GM12878 (cell line): ENCODE measurements at regions not wholly inside any gene's neighbourhood (a gene's known extent, or its start where the extent isn't known, plus 50 kb on each side); places are given as distances from the start of the nearest gene placed in this dataset.
"Not testable (repeated sequence)": the region's sequence is repeated elsewhere in the genome, so short reads cannot be mapped to it uniquely, and the experiment has no call there.

Source experiments
- ATAC-seq: fragments of 200-7000 bp; cut with Tn5 transposase; 3 replicates; pipeline ENCODE4 v1.9.1; 2020; ENCODE audit warnings: mild to moderate bottlenecking, moderate library complexity
- BruUV-seq: library from RNA; stranded (reverse); fragments of 400-500 nt; replicated peaks from 2 replicates; lab custom pipeline; 2021; lab: Mats Ljungman, UMichigan
- CTCF ChIA-PET: fragments of 300-600 bp; sonication (Branson Sonifier 250); formaldehyde crosslinking; extraction: SDS; loops from one replicate; lab custom pipeline; 2021; ENCODE audit warnings: inconsistent platforms; lab: Yijun Ruan, JAX
- POLR2A ChIA-PET: fragments of 350-600 bp; formaldehyde crosslinking; extraction: SDS; loops from one replicate; lab custom pipeline; 2021; ENCODE audit warnings: inconsistent platforms; lab: Charles Lee
- RAD21 ChIA-PET: fragments of 300-600 bp; sonication (Branson Sonifier 250); formaldehyde crosslinking; loops from one replicate; lab custom pipeline; 2023; ENCODE audit warnings: antibody characterized with exemption; ENCODE audit not compliant: unreplicated experiment; lab: Charles Lee
- SMC1A ChIA-PET: fragments of 300-600 bp; sonication (Branson Sonifier 250); formaldehyde crosslinking; loops from one replicate; lab custom pipeline; 2023; ENCODE audit not compliant: unreplicated experiment, uncharacterized antibody; lab: Charles Lee
- DNase-seq: peaks from one replicate; pipeline ENCODE4 v3.0.0-alpha.2; 2011; ENCODE audit warnings: low read depth, low spot score
- FAIRE-seq: peaks from 3 replicates; lab custom pipeline; 2011; peaks lifted over from hg19 to GRCh38; lab: Jason Lieb, UNC
- H2AFZ ChIP-seq: 2 replicates; pipeline ENCODE4 v1.6.0; 2011; ENCODE audit warnings: low read depth, low read length, control low read depth; ENCODE audit not compliant: control insufficient read depth
- H3K27ac ChIP-seq: 2 replicates; pipeline ENCODE4 v1.5.1; 2011; ENCODE audit warnings: control low read depth; ENCODE audit not compliant: control insufficient read depth, insufficient read depth
- H3K27me3 ChIP-seq, 2 experiments: replicated peaks in 1 of 2; 2 replicates each; pipeline versions ENCODE4 v1.6.0 to v1.6.1; 2011; ENCODE audit warnings: low read length in 1 of 2; ENCODE audit not compliant: control insufficient read depth in 2 of 2, insufficient read depth in 2 of 2
- H3K36me3 ChIP-seq, 2 experiments: 2 replicates each; pipeline ENCODE4 v1.5.1; 2011; ENCODE audit warnings: low read length in 1 of 2; ENCODE audit not compliant: control insufficient read depth in 2 of 2, insufficient read depth in 2 of 2
- H3K4me1 ChIP-seq: 2 replicates; pipeline ENCODE4 v1.6.1; 2011; ENCODE audit warnings: mild to moderate bottlenecking, low read length, moderate library complexity, mixed read lengths; ENCODE audit not compliant: control insufficient read depth, insufficient read depth
- H3K4me2 ChIP-seq: 2 replicates; pipeline ENCODE4 v1.6.0; 2011; ENCODE audit warnings: control low read depth; ENCODE audit not compliant: control insufficient read depth, insufficient read depth
- H3K4me3 ChIP-seq: fragments of 200-600 bp; sonication (generic); 2 replicates; pipeline ENCODE4 v1.5.1; 2016
- H3K79me2 ChIP-seq: 2 replicates; pipeline ENCODE4 v1.6.0; 2011; ENCODE audit warnings: low read length; ENCODE audit not compliant: control insufficient read depth, insufficient read depth
- H3K9ac ChIP-seq: 2 replicates; pipeline ENCODE4 v1.8.0; 2011; ENCODE audit warnings: low read length, control low read depth, mixed read lengths; ENCODE audit not compliant: control insufficient read depth, insufficient read depth
- H3K9me3 ChIP-seq: replicated peaks from 3 replicates; pipeline ENCODE4 v1.5.1; 2011; ENCODE audit warnings: mild to moderate bottlenecking, low read length; ENCODE audit not compliant: control insufficient read depth, insufficient read depth
- H4K20me1 ChIP-seq: 2 replicates; pipeline ENCODE4 v1.6.0; 2011; ENCODE audit not compliant: control insufficient read depth, insufficient read depth
- CREM ChIP-seq: IDR thresholded peaks from 2 replicates; pipeline ENCODE4 v1.6.1; 2014; ENCODE audit warnings: antibody characterized with exemption, low read depth
- CTCF ChIP-seq, 3 experiments: IDR thresholded peaks in 2 of 3; conservative IDR thresholded peaks in 1 of 3; 2 replicates each; pipeline ENCODE4 v1.5.1; 2011; ENCODE audit warnings: low read depth in 3 of 3, low read length in 3 of 3, mild to moderate bottlenecking in 3 of 3, control low read depth in 2 of 3, moderate library complexity in 2 of 3, inconsistent platforms in 1 of 3, mixed read lengths in 1 of 3; ENCODE audit not compliant: control insufficient read depth in 2 of 3, insufficient read depth in 1 of 3; ENCODE audit errors: extremely low read depth in 1 of 3
- ELK1 ChIP-seq: IDR thresholded peaks from 2 replicates; pipeline ENCODE4 v1.6.1; 2012; ENCODE audit warnings: low read depth, low read length, improper control_type of control experiment
- HCFC1 ChIP-seq: fragments of 150-350 bp; IDR thresholded peaks from 2 replicates; pipeline ENCODE4 v1.6.1; 2014; ENCODE audit warnings: low read length
- MLLT1 ChIP-seq: fragments of 450-650 bp; IDR thresholded peaks from 2 replicates; pipeline ENCODE4 v1.6.1; 2016; ENCODE audit warnings: mild to moderate bottlenecking
- ZBTB40 ChIP-seq: fragments of 450-650 bp; IDR thresholded peaks from 2 replicates; pipeline ENCODE4 v1.6.1; 2016; ENCODE audit warnings: mild to moderate bottlenecking, moderate library complexity, borderline replicate concordance
- WGBS: methylation state at CpG from one replicate; pipeline ENCODE4 v1.1.6; 2016; ENCODE audit warnings: low lambda C conversion rate; ENCODE audit not compliant: insufficient replicate concordance, insufficient coverage; ENCODE audit errors: missing lambda C conversion rate; 5-methylcytosine and 5-hydroxymethylcytosine counted together
- in situ Hi-C: fragments of 300-500 bp; cut with MboI; formaldehyde crosslinking; loops from 9 replicates; pipeline ENCODE4 v1.14.3; 2018; ENCODE audit warnings: mixed read lengths
- intact Hi-C: fragments of 100-400 bp; cut with micrococcal nuclease; formaldehyde crosslinking; loops from one replicate; pipeline ENCODE4 v1.14.2; 2022; ENCODE audit not compliant: unreplicated experiment

- no peak for TF ChIP-seq MLLT1
Observed at GRCh38 chr11:92159931-92160330, 64.7 kb upstream of the FAT3 start (continued).

- intact Hi-C loops = not testable (repeated sequence)
Observed at GRCh38 chr11:92157390-92157789, 67.2 kb upstream of the FAT3 start.

GRCh38 chr11:92154611-92155010 lies 70.0 kb upstream of the FAT3 start:
- RAD21 ChIA-PET = no interaction called here
- no peaks in the 10 kb centered on the region for H3K27me3 ChIP-seq
- TF ChIP-seq CREM (no peak), HCFC1 (no peak), CTCF (IDR thresholded peaks at IDR 0.05 in 2 of 3, conservative IDR thresholded peaks at IDR 0.05 in 1 of 3; ENCODE audit: control insufficient read depth in 2 of 3, extremely low read depth in 1 of 3, insufficient read depth in 1 of 3, low read depth in 3 of 3, low read length in 3 of 3) (no peak), ZBTB40 (no peak), ELK1 (no peak)

More at GRCh38 chr11:92157390-92157789, 67.2 kb upstream of the FAT3 start:
- WGBS = 73% methylated on average over 22 of the region's 35 CpGs
- H3K4me2 ChIP-seq, H2AFZ ChIP-seq, POLR2A ChIA-PET, H3K9me3 ChIP-seq, H3K36me3 ChIP-seq, CTCF ChIA-PET, H3K4me1 ChIP-seq, BruUV-seq, ATAC-seq, SMC1A ChIA-PET, RAD21 ChIA-PET, H3K9ac ChIP-seq, H3K27ac ChIP-seq, DNase-seq, H4K20me1 ChIP-seq, FAIRE-seq, H3K27me3 ChIP-seq, in situ Hi-C loops, H3K79me2 ChIP-seq, H3K4me3 ChIP-seq: not testable (repeated sequence)

More at GRCh38 chr11:92154611-92155010, 70.0 kb upstream of the FAT3 start:
- CTCF ChIA-PET = no interaction called here
- SMC1A ChIA-PET = no interaction called here
- POLR2A ChIA-PET = no interaction called here
- in situ Hi-C loops = no loop called here
- no peak for DNase-seq
- Histone ChIP-seq H2AFZ (no peak overlapping the region), H3K9me3 (no peaks in the 10 kb centered on the region), H3K4me2 (no peak overlapping the region), H4K20me1 (no peaks in the 10 kb centered on the region), H3K79me2 (no peaks in the 10 kb centered on the region), H3K36me3 (no peaks in the 10 kb centered on the region), H3K27ac (no peak overlapping the region), H3K4me1 (no peaks in the 10 kb centered on the region), H3K4me3 (no peak overlapping the region), H3K9ac (no peak overlapping the region)
- WGBS = 20% methylated on average over 4 of the region's 4 CpGs
- intact Hi-C loops = no loop called here
- ATAC-seq = no peak
- FAIRE-seq = no peak
- BruUV-seq = no TSS peak
